Keratinocyte (primary cell): ENCODE measurements at regions not wholly inside any gene's neighbourhood (a gene's known extent, or its start where the extent isn't known, plus 50 kb on each side); places are given as distances from the start of the nearest gene placed in this dataset.

Source experiments
- EZH2 ChIP-seq: IDR thresholded peaks from one replicate; pipeline ENCODE4 v1.6.1; 2012; ENCODE audit warnings: inconsistent platforms, mild to moderate bottlenecking, low read length, moderate library complexity
- TF ChIP-seq, protein P1 (sequence below), 3 experiments: IDR thresholded peaks in 1 of 3; conservative IDR thresholded peaks in 1 of 3; optimal IDR thresholded peaks in 1 of 3; 2 replicates in 2 of 3; 3 replicates in 1 of 3; pipeline versions ENCODE3 to v1.5.1; 2011; ENCODE audit warnings: low read length in 3 of 3, mild to moderate bottlenecking in 3 of 3, moderate library complexity in 2 of 3, control low read depth in 1 of 3, inconsistent platforms in 1 of 3; ENCODE audit not compliant: insufficient read depth in 2 of 3; ENCODE audit errors: extremely low read depth in 1 of 3

DNA sequence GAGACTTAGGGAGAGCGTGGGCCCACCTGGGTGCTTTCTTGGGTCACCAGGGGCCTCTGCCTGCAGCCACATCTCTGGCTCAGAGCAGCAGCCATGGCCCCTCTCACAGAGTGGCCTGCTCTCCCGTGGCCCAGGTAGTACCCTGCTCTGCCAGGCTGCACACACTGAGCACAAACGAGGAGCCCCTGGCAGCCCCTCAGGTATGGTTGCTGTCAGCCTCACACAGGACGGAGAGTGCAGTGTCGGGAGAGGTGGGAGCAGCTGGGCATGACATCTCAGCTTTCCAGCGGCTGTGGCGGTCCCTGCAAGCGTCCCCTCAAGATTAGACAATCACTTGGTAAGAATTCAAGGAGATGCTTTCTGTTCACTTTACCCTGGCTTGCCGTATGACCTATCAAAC, 137.0 kb upstream of the IRX4 start:
- TF ChIP-seq, protein P1, sequence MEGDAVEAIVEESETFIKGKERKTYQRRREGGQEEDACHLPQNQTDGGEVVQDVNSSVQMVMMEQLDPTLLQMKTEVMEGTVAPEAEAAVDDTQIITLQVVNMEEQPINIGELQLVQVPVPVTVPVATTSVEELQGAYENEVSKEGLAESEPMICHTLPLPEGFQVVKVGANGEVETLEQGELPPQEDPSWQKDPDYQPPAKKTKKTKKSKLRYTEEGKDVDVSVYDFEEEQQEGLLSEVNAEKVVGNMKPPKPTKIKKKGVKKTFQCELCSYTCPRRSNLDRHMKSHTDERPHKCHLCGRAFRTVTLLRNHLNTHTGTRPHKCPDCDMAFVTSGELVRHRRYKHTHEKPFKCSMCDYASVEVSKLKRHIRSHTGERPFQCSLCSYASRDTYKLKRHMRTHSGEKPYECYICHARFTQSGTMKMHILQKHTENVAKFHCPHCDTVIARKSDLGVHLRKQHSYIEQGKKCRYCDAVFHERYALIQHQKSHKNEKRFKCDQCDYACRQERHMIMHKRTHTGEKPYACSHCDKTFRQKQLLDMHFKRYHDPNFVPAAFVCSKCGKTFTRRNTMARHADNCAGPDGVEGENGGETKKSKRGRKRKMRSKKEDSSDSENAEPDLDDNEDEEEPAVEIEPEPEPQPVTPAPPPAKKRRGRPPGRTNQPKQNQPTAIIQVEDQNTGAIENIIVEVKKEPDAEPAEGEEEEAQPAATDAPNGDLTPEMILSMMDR (optimal IDR thresholded peaks at IDR 0.05 in 1 of 3, IDR thresholded peaks at IDR 0.05 in 1 of 3, conservative IDR thresholded peaks at IDR 0.05 in 1 of 3; ENCODE audit: extremely low read depth in 1 of 3, insufficient read depth in 2 of 3, low read length in 3 of 3), result no peak
- no peak for TF ChIP-seq EZH2
